ENCODE measurements at regions not wholly inside any gene's neighbourhood (a gene's known extent, or its start where the extent isn't known, plus 50 kb on each side); places are given as distances from the start of the nearest gene placed in this dataset.

DNA sequence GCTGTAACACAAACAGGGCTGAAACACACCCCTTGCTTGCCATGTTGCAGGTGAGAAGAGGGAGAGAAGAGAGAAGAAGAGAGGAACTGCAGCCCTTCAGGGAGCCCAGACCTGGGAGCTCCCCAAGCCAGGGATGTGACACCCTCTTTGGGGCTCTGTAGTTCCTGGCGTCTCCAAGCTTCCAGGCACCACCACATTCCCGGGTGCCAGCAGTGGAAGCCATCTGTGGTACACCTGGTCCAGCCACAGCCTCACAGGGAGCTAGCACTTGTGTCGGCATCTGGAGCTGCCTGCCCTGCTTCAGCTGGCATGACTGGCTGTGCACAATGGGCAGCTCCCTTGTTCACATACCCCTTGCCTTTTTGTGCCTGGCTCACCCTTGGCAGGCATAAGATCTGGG, 182.1 kb downstream of the DEPDC1B start:
- FAIRE-seq (no peak), DNase-seq (ENCODE audit: low read depth, low spot score) (no peak)
- H3K4me3 ChIP-seq (replicated peaks in 1 of 3; ENCODE audit: insufficient read depth in 1 of 3, low read depth in 1 of 3, low read length in 3 of 3) = no peak overlapping the region
- H4K20me1 ChIP-seq (replicated peaks; ENCODE audit: control insufficient read depth, extremely low read depth, insufficient read depth, low read length) = no peaks in the 10 kb centered on the region
- no peaks in the 10 kb centered on the region for H3K4me1 ChIP-seq (ENCODE audit: control insufficient read depth, extremely low read depth, insufficient read depth, low read length)
- H3K36me3 ChIP-seq (ENCODE audit: control insufficient read depth in 2 of 2, extremely low read depth in 1 of 2, insufficient read depth in 2 of 2, low read length in 2 of 2) = no peaks in the 10 kb centered on the region
- dilution Hi-C loops (cut with MboI; ENCODE audit: extremely low pct_ligation_motif_present, low sequenced_read_pairs) (no loop called here), intact Hi-C loops (cut with micrococcal nuclease) (no loop called here)
- H3K9ac ChIP-seq (replicated peaks; ENCODE audit: extremely low read depth, insufficient read depth, low read length) = no peak overlapping the region
- POLR2A ChIA-PET = no interaction called here
- H3K27me3 ChIP-seq (ENCODE audit: control insufficient read depth in 2 of 2, insufficient read depth in 2 of 2, low read length in 2 of 2) = no peaks in the 10 kb centered on the region
- no peaks in the 10 kb centered on the region for H3K79me2 ChIP-seq (ENCODE audit: control insufficient read depth, insufficient read depth, low read length)
- no TSS peak for BruUV-seq (replicated peaks)
- no peak for TF ChIP-seq GATA2 (IDR thresholded peaks at IDR 0.05; ENCODE audit: insufficient read depth, insufficient read length, low read depth, low read length)
- no peak for TF ChIP-seq POLR2A (IDR thresholded peaks at IDR 0.05; ENCODE audit: low read depth, low read length)
- TF ChIP-seq, protein P1, sequence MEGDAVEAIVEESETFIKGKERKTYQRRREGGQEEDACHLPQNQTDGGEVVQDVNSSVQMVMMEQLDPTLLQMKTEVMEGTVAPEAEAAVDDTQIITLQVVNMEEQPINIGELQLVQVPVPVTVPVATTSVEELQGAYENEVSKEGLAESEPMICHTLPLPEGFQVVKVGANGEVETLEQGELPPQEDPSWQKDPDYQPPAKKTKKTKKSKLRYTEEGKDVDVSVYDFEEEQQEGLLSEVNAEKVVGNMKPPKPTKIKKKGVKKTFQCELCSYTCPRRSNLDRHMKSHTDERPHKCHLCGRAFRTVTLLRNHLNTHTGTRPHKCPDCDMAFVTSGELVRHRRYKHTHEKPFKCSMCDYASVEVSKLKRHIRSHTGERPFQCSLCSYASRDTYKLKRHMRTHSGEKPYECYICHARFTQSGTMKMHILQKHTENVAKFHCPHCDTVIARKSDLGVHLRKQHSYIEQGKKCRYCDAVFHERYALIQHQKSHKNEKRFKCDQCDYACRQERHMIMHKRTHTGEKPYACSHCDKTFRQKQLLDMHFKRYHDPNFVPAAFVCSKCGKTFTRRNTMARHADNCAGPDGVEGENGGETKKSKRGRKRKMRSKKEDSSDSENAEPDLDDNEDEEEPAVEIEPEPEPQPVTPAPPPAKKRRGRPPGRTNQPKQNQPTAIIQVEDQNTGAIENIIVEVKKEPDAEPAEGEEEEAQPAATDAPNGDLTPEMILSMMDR (IDR thresholded peaks at IDR 0.05; ENCODE audit: extremely low read depth in 1 of 2, insufficient read depth in 1 of 2, low read depth in 1 of 2, low read length in 2 of 2) = no peak
- TF ChIP-seq, protein P2, sequence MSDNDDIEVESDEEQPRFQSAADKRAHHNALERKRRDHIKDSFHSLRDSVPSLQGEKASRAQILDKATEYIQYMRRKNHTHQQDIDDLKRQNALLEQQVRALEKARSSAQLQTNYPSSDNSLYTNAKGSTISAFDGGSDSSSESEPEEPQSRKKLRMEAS (IDR thresholded peaks at IDR 0.05; ENCODE audit: insufficient read depth, insufficient read length) = no peak
- TF ChIP-seq EZH2 (IDR thresholded peaks at IDR 0.05; ENCODE audit: borderline replicate concordance, low read depth, low read length, severe bottlenecking) = no peak
- TF ChIP-seq MYC (IDR thresholded peaks at IDR 0.05; ENCODE audit: low read depth, low read length) = no peak
- TF ChIP-seq JUN (IDR thresholded peaks at IDR 0.05; ENCODE audit: borderline replicate concordance, insufficient read depth, insufficient read length, low read depth) = no peak
- TF ChIP-seq FOS (IDR thresholded peaks at IDR 0.05; ENCODE audit: borderline replicate concordance, insufficient read depth, low read length) = no peak
- no peak for TF ChIP-seq POLR2AphosphoS5 (IDR thresholded peaks at IDR 0.05; ENCODE audit: insufficient read depth, low read depth, low read length)
- no peak overlapping the region for H2AFZ ChIP-seq (ENCODE audit: low read depth, low read length)
- H3K27ac ChIP-seq (ENCODE audit: insufficient read depth, low read depth, low read length) = no peak overlapping the region
- H3K9me1 ChIP-seq (replicated peaks; ENCODE audit: control insufficient read depth, extremely low read depth, insufficient read depth, low read length) = no peaks in the 10 kb centered on the region
- H3K4me2 ChIP-seq (ENCODE audit: insufficient read depth, low read length) = no peak overlapping the region
- CTCF ChIA-PET = no interaction called here
- no peaks in the 10 kb centered on the region for H3K9me3 ChIP-seq (replicated peaks; ENCODE audit: control insufficient read depth, insufficient read depth, low read length)

All from endothelial cell of umbilical vein (primary cell).